WTC11 (cell line): ENCODE measurements at regions not wholly inside any gene's neighbourhood (a gene's known extent, or its start where the extent isn't known, plus 50 kb on each side); places are given as distances from the start of the nearest gene placed in this dataset.

Experiments
- ATF3 ChIP-seq: sonication (generic); formaldehyde crosslinking; conservative IDR thresholded peaks from 2 replicates; pipeline ENCODE4 v1.8.1; 2022; ENCODE audit warnings: mild to moderate bottlenecking, missing genetic modification reagents
- CBFB ChIP-seq: sonication (generic); formaldehyde crosslinking; IDR thresholded peaks from 2 replicates; pipeline ENCODE4 v1.8.1; 2022; ENCODE audit warnings: mild to moderate bottlenecking, low read depth, missing genetic modification reagents
- CTCF ChIP-seq: fragments of 200-600 bp; IDR thresholded peaks from 2 replicates; pipeline ENCODE4 v1.8.0; 2022; ENCODE audit warnings: antibody characterized with exemption
- ELF4 ChIP-seq: sonication (generic); formaldehyde crosslinking; IDR thresholded peaks from 2 replicates; pipeline ENCODE4 v1.8.1; 2022; ENCODE audit warnings: low read depth, mild to moderate bottlenecking, moderate library complexity, missing genetic modification reagents
- FOXJ3 ChIP-seq: sonication (generic); formaldehyde crosslinking; IDR thresholded peaks from 2 replicates; pipeline ENCODE4 v1.9.0; 2021; ENCODE audit warnings: missing genetic modification reagents, mild to moderate bottlenecking, borderline replicate concordance
- NR1H2 ChIP-seq: sonication (generic); formaldehyde crosslinking; IDR thresholded peaks from 2 replicates; pipeline ENCODE4 v1.9.0; 2021; ENCODE audit warnings: mild to moderate bottlenecking, moderate library complexity, missing genetic modification reagents
- NR2C2 ChIP-seq: sonication (generic); formaldehyde crosslinking; IDR thresholded peaks from 2 replicates; pipeline ENCODE4 v1.8.0; 2022; ENCODE audit warnings: mild to moderate bottlenecking, missing genetic modification reagents
- SP1 ChIP-seq: sonication (generic); formaldehyde crosslinking; conservative IDR thresholded peaks from 2 replicates; pipeline ENCODE4 v1.8.1; 2022; ENCODE audit warnings: missing genetic modification reagents
- ZNF138 ChIP-seq: sonication (generic); formaldehyde crosslinking; conservative IDR thresholded peaks from 2 replicates; pipeline ENCODE4 v1.8.1; 2022; ENCODE audit warnings: mild to moderate bottlenecking, moderate library complexity, missing genetic modification reagents
- ZNF232 ChIP-seq: sonication (generic); formaldehyde crosslinking; IDR thresholded peaks from 2 replicates; pipeline ENCODE4 v1.8.0; 2022; ENCODE audit warnings: mild to moderate bottlenecking, missing genetic modification reagents
- ZNF416 ChIP-seq: fragments of 250-450 bp; sonication (Bioruptor Pico); IDR thresholded peaks from 2 replicates; pipeline ENCODE4 v1.9.0; 2021; ENCODE audit warnings: mild to moderate bottlenecking, inconsistent platforms
- ZNF423 ChIP-seq: fragments of 250-450 bp; sonication (Bioruptor Pico); IDR thresholded peaks from 2 replicates; pipeline ENCODE4 v2.1.2; 2022; ENCODE audit warnings: mild to moderate bottlenecking, moderate library complexity
- ZSCAN18 ChIP-seq: fragments of 250-450 bp; sonication (Bioruptor Pico); IDR thresholded peaks from 2 replicates; pipeline ENCODE4 v2.1.2; 2022; ENCODE audit warnings: mild to moderate bottlenecking, moderate library complexity
- TF ChIP-seq, protein P1 (sequence below): sonication (generic); formaldehyde crosslinking; IDR thresholded peaks from 2 replicates; pipeline ENCODE4 v1.8.1; 2023; ENCODE audit warnings: mild to moderate bottlenecking, missing genetic modification reagents, borderline replicate concordance

DNA sequence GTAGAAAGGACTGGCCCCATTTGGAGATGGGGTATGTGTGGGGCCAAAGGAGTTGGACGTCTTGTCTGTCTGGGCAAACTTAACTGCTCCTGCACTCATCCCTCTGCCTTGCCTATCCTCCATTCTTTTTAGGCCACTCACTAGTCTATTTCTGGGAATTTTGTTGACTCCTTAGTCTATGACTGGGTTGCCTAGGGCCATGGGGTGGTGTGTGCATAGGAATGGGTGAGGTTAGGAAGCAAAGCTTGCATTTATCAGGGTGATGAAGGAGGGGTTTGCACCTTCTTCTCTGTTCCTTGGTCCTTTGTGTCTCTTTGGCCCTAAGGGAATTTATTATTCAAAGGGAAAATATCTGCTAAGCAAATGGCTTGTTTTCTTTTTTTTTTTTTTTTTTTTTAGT lies 80.9 kb upstream of the OR9Q1 start:
- TF ChIP-seq NR2C2 (CRISPR knock-in tag) (no peak), ZNF138 (CRISPR knock-in tag) (no peak), CTCF (no peak), ZSCAN18 (CRISPR knock-in tag) (no peak), SP1 (CRISPR knock-in tag) (no peak), CBFB (no peak), ZNF423 (CRISPR knock-in tag) (no peak), FOXJ3 (CRISPR knock-in tag) (no peak), ATF3 (no peak), ZNF416 (CRISPR knock-in tag) (no peak), ELF4 (CRISPR knock-in tag) (no peak), ZNF232 (CRISPR knock-in tag) (no peak), NR1H2 (no peak)
- TF ChIP-seq, protein P1, sequence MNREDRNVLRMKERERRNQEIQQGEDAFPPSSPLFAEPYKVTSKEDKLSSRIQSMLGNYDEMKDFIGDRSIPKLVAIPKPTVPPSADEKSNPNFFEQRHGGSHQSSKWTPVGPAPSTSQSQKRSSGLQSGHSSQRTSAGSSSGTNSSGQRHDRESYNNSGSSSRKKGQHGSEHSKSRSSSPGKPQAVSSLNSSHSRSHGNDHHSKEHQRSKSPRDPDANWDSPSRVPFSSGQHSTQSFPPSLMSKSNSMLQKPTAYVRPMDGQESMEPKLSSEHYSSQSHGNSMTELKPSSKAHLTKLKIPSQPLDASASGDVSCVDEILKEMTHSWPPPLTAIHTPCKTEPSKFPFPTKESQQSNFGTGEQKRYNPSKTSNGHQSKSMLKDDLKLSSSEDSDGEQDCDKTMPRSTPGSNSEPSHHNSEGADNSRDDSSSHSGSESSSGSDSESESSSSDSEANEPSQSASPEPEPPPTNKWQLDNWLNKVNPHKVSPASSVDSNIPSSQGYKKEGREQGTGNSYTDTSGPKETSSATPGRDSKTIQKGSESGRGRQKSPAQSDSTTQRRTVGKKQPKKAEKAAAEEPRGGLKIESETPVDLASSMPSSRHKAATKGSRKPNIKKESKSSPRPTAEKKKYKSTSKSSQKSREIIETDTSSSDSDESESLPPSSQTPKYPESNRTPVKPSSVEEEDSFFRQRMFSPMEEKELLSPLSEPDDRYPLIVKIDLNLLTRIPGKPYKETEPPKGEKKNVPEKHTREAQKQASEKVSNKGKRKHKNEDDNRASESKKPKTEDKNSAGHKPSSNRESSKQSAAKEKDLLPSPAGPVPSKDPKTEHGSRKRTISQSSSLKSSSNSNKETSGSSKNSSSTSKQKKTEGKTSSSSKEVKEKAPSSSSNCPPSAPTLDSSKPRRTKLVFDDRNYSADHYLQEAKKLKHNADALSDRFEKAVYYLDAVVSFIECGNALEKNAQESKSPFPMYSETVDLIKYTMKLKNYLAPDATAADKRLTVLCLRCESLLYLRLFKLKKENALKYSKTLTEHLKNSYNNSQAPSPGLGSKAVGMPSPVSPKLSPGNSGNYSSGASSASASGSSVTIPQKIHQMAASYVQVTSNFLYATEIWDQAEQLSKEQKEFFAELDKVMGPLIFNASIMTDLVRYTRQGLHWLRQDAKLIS: no peak
